ENCODE measurements at regions not wholly inside any gene's neighbourhood (a gene's known extent, or its start where the extent isn't known, plus 50 kb on each side); places are given as distances from the start of the nearest gene placed in this dataset.
A peak's percentile ranks its signal among the peaks of the same experiment; 100 is the strongest.
"Not testable (repeated sequence)": the region's sequence is repeated elsewhere in the genome, so short reads cannot be mapped to it uniquely, and the experiment has no call there.

DNA sequence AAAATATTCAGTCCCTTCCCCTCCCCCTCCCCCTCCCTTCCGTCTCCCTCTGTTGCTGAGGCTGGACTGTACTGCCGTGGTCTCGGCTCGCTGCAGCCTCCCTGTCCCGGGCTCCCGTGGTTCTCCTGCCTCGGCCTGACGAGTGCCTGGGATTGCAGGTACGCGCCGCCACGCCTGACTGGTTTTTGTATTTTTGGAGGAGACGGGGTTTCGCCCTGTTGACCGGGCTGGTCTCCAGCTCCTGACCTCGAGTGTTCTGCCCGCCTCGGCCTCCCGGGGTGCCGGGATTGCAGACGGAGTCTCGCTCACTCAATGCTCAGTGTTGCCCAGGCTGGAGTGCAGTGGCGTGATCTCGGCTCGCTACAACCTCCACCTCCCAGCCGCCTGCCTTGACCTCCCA is 135.5 kb upstream of the PROKR2 start:
- DNase-seq = not testable (repeated sequence)

DNA sequence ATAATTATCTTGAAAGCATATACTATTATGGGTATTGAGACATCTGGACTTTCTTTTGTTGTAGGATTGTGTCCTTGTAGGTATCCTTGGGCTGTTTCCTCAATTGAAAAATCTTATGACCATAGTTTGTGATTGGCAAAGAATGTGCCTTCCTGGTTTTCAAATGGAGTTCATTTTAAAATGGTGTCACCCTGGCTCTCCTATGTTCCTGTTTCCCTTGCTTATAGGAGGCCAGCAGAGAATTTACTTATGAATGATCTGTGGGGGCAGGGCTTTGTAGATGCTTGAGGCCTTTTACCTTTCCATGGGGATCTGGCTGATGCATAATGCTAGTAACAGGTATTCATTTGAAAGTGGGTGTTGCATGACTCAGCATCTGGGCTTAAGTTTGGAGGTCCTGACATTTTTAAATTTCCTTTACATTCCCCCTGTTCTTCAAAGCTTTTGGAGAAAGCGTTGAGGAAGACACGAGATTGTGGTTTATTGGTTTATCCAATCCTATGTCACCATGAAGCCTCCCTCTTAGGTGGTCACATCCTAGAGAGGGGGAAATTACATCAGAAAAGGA is 135.0 kb upstream of the PROKR2 start:
- DNase-seq = no peak

DNA sequence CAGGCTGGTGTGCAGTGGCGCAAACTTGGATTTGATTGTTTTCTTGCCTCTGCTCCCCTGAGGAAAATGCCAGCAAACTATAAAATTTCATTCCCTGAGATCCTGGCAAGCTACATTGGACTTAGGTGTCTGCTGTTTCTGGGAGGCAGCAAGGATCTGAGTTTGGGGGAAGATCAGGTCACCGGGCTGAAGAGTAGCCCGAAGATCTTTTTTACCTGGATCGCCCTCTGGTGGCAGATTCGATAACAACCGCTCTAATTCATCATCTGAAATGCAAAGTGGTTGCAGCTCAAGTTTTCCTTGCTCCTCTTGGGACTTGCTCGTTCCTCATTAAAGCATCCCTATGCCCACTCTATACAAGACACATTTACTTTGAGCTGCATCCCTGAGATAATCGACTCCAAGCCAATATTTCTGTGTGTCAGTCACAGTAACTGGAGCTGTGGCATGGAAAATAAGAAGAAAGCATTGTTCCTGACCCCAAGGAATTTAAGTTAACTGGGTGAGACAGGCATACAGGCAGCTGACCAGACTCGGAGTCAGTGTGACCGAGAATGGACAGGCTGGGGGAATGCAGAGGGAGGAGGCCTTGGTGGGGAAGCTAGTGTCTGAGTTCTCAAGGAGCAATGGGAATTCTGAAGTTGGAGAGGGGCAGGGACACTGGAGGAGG is 131.8 kb upstream of the PROKR2 start:
- peak; percentile 3 for DNase-seq

DNA sequence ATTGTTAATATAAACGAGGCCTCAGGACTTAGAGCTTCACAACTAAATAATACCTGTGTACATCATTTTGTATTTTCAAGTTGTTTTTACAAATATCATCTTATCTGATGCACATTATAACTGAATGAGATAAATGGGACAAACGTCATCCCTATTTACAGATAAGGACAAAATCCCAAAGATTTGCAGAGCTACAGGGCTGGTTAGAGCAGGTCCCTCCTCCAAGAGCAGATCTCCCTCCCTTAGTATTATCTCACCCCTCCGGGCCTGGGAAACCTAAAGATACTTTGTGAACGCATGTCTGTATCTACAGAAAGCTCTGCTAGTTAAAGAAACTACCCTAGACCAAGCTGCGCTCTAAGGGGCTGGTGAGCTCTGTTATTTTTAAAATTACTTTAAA is 130.4 kb upstream of the PROKR2 start:
- no peak for DNase-seq

DNA sequence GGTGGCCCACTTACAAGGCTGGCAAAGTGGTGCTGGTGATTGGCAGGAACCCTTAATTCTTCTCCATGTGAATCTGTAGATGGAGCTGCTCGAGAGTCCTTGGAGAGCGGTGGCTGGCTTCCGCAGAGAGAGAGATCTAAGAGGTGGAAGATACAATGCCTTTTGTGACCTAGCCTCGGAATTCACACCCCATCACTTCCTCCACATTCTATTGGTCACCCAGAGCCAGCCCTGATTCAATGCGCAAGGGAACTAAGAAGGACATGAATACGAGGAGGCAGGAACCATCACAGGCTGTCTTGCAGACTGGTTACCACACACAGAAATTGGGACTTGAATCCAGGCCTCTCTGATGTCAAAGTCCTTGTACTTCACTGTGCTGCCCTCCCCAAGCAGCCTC is 128.9 kb upstream of the PROKR2 start:
- DNase-seq = no peak

DNA sequence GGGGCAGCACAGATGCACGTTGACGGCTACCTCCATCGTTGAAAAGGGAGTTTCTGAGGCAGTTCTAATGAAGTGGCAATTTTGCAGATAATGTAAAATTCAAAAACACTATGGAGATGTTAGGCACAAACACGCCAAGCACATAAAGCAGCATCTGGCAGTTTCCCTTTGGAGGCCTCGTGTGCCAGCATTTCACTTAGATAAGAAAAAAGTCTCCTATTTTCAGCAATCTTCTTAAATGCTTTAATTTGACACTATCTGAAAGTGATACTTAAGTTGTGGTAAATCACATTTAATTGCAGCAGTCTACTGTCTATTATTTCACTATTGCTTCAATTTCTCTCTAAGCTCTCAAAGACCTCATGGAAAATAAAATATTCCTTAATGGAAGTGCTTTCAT is 125.3 kb upstream of the PROKR2 start:
- DNase-seq = no peak

DNA sequence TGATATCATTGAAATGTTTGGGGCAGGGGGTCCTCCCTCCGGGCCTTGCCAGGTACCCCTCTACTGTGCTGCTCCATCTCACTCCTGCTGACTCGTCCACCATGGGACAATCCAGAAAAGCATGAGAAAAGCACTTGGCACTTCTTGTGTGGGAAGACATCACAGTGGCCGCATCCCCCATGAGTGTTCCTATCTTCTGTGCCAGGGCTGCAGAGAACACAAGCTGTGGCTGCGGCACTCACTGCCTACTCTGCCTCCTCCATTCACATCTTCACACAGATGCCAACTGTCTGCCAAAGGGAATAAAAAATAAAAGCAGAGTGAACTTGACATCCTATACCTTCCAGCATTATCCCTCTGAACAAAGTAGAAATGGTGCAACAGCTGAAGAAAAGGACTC is 117.4 kb upstream of the PROKR2 start:
- no peak for DNase-seq

DNA sequence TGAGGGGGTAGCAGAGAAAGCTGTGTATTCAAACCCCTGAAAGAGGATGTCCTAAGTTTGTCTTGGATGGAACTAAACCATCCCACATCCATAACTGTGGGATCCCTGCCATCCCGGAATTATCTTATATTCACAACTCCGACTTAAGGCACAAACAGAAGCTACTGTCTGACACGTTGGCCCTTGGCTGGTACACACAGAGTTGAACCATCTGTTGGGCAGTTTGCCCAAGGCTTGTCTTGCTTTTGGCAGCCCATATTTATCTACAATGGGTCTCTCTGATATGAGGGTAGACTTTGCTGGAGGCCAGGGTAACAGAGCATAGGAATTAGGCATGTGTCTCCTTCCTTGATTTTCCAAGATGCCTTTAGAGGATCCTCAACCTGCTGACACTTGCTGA is 116.6 kb upstream of the PROKR2 start:
- no peak for DNase-seq

DNA sequence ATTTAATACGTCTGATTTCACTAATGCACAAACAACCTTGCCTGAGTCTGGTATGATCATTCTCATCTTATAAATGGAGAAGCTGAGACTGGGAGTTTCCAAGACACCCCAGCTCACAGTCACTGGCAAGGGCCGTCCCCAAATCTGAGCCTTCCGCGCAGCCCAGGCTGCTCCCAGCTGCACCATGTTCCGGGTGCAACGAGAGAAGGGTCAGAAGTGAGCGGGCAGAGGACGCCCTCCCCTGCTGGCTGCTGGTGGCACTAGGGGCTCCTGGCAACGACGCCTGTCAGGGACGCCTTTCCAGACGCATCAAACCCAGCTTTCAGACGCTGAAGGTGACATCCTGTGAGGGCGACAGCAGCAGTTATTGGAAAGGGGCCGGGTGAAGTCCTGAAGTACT is 115.3 kb upstream of the PROKR2 start:
- DNase-seq = no peak

DNA sequence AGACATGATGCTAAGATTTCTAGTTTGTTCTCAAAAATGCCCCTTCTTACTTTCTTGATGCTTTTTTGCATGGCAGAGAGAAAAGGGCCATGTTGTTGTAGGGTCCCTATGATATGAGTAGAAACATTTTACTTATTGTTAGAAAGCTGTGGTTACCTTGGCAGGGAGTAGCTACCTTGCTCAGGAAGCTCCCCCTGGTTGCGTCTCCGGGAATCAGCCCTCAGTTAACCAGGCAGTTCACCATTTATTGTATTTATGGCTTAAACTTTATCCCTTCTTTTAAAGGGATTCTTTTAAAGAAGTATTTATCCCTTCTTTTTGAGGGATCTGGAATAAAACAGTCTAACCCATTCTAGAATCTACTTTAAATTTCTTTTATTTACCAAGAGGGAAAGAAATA is 113.9 kb upstream of the PROKR2 start:
- no peak for DNase-seq

DNA sequence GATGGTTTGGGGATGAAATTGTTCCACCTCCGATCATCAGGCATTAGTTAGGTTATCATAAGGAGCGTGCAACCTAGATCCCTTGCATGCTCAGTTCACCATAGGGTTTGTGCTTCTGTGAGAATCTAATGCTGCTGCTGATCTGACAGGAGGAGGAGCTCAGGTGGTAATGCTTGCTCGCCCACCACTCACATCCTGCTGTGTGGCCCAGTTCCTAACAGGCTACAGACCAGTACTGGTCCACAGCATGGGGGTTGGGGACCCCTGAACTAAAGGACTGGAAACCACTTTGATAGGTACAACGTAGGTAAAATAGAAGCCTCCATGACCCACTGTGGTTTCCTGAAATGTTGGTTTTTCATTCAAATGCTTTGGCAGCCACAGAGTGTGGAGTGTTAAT is 109.3 kb upstream of the PROKR2 start:
- no peak for DNase-seq

DNA sequence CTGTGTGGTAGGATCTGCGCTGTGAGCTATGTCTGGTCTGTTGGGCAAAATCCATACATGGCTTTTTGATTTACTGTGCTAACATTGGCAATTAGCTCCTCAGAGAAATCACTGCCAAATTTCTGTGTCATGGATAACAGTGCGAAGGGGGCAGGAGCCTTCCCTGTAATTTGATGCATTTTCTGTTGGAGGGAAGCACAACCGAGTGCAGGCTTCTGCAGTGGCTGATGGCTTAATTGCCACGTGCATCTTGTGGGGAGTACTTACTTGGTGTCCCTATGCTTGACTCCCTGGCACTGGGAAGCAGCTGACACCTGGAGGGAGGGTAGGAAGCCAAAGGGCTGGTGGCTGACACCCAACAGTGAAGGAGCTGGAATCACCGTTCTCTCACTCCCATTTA is 99.3 kb upstream of the PROKR2 start:
- DNase-seq = no peak

DNA sequence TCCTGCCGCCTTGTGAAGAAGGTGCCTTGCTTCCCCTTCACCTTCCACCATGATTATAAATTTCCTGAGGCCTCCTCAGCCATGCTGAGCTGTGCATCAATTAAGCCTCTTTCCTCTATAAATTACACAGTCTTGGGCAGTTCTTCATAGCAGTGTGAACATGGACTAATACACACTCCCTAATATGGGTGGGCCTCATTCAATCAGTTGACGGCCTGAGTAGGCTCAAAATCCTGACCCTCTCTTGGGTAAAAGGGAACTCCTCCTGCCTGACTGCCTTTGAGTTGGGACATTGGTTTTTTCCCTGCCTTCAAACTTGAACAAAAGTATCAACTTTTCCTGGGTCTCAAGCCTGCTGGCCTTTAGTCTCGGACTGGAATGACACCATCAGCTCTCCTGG is 96.6 kb upstream of the PROKR2 start:
- DNase-seq = no peak

DNA sequence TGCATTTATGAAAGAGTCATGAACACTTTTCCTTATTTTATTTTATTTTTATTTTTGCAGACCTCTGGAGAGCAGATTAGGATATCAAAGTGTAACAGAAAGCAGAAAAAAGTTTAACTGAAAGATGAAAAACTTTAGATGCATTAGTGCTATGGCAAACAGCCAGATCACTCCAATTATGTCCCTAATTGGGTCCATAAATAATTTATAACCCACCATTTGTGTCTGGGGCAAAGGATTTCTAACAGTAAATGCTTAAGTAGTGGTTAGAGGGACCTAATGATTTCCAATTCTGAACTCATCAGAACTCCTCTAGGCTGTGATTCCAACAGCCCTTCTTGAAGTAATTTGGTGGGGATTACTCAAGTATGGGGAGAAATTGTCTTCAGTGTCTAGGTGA is 93.7 kb upstream of the PROKR2 start:
- DNase-seq = no peak

DNA sequence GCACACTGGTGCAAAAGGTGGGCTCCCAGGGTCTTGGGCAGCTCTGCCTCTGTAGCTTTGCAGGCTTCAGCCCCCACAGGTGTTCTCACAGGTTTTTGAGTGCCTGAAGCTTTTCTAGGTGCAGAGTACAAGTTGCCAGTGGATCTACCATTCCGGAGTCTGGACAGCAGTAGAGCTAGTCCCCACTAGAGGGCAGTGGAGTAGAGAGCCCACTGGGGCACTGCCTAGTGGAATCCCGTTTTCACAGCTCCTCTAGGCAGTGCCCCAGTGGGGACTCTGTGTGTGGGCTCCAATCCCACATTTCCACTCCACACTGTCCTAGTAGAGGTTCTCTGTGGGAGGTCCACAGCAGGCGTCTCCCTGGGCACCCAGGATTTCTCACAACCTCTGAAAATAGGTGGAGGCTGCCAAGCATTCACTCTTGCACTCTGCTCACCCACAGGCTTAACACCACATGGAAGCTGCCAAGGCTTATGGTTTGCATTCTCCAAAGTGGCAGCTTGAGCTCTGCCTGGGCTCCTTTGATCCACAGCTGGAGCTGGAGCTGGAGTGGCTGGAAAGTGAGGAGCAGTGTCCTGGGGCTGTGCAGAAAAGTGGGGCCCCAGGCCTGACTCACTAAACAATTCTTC is 86.3 kb upstream of the PROKR2 start:
- DNase-seq = peak; percentile 22

DNA sequence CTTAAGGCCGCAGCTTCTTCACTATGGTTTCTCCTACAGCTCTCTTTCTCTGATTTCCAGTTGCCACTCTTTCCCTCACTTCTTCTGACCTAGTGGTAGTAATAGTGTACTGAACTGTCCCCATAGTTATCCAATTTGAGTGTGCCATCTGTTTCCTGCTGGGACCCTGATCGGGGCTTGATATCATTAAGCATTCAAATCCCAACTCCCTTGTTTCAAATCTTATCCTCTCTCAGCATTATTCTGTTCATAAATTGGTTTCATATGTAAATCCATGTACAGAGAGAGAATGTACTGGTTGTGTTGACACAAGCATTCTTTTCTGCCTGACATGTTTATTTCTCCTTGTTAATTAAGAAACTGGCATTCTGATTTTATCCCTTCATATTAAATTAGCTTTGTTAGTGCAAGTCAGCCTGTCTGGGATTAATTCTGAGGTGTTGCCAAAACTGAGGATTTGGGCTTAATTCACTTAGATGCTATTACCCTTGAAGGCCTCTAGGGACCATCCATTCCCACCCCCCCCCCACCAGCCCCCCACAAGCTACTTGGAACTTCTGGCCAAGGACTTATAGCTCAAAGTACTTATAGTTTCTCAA is 84.6 kb upstream of the PROKR2 start:
- DNase-seq = no peak

DNA sequence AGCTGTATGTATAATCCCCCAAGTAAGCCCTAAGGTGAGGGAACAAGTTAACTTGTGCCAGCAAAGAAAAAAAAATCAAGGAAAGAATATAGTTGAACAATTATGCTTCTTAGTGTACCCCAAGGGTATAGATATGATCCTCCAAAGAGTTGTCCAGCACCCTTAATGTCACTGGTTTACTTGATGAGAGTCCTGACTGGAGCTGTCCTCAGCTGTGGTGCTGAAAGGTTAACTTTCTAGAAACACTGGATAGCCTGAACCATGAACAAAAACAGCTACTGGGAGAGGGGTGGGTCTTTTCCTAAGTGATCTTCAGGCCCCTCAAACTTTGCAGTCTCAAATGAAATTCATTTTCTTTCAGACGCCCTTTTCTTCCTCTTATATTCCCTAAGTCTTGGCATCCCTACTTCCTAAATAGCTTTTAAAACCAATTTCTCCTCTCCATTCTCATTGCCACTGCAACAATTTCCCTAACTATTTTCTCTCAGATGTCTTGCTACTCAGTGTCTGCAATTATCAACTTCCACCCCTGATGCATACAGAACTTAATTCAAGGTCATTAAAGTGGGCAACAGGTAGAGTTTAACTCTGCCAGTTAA is 83.5 kb upstream of the PROKR2 start:
- no peak for DNase-seq

DNA sequence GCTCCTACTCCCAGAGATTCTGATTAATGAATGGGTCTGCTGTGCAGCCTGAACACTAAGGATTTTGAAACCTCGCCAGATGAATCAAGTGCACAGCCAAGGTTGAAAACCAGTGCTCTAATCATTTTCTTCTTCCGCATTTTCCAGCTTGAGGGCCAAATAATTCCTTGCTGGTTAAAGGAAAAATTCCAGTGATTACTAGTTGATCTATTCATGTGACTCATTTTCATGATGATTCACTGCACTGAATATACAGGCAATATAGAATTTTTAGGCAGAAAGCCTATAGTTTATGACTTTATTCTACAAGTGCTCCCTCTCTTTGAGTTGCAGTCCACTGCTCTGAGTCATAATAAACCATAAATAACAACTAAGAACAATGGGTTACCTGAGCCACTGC is 80.6 kb upstream of the PROKR2 start:
- no peak for DNase-seq

DNA sequence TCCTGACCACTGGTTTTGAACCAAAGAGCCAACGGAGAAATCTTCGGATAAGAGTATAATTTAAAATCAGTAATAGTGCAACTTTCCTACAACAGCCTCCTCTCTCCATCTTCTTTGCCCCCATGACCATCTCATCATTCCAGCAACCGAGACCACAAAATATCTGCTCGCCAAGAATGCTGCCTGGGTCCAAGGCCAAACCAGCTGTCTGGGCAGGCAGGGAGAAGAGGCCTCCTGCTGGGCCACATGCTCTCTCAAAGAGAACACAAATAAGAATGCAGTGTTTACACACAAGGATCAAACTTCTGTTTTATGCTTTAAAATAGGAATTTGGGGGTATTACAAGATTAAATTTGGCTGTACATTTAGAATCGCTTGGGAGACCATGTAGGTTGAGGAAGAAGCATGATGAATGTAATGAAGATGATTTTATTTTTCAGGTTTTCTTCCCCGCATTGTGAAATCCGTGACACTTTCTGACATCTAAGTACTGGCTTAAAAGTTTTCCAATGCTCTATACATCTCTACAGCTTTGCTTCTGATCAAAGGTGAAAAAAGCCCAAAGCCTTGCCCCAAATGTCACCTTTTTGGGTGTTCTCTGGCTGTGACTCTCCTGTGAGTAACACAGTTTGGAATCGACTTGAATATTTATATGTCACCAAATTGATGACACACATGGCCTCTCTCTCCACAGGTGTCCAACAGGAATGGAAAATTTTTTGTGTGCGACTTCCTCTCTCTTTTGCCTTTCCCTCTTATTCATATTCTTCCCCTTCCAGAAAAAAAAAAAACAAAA is 79.4 kb upstream of the PROKR2 start:
- no peak for DNase-seq

DNA sequence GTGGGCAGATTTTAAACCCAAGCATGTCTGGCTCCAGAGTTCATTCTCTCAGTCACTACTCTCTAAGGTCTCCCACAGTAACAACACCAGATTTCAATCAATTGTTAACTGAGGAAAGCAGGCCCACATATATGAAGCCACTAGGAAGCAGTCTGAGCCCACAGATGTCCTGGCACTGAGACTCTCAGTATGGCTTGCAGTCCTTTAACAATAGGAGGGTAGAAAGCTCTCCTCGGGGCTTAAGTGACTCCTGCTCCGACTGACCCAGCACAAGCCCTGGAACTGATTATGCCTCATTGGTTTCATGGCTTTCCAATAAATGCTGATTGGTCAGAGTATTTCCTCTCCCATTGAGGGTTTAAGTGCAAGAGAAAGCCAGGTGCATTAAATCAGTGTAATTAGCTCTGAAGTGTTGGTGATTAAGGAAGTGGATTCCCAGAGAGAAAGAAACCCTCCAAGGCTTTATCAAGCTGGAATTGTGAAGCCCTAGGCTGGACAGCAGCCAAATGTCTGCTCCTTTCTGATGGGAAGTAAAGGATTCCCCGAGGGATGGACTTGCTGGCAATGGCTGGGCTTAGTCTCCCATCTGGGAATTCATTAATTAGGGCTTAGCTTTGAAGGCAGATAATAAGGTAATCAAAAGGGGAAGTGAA is 76.6 kb upstream of the PROKR2 start:
- DNase-seq = no peak

DNA sequence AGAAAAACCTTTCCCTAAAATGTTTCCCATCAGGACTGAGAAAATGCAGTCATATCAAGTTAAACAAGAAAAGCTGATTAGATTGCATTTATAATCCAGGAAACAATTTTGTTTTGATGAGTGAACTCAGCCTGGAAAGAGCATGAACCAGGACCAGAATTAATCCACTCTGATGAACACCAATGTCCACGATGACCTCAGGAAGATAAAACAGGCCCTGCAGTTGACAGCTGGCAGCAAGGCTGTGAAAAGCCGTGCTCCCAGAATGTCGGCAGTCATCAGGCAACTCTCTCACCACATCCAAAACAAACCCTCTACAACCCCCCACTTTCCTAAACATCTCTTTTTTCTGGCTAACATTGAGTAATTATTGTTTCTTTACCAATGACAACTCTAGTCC is 74.0 kb upstream of the PROKR2 start:
- DNase-seq = no peak

DNA sequence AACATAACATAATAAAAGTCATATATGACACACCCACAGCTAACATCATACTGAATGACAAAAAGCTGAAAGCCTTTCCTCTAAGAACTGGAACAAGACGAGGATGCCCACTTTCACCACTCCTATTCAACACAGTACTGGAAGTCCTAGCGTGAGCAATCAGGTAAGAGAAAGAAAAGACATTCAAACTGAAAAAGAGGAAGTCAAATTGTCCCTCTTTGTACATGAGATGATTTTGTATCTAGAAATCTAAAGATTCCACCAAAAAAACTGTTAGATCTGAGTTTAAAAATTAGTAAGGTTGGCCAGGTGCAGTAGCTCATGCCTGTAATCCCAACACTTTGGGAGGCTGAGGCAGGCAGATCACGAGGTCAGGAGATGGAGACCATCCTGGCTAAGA is 70.1 kb upstream of the PROKR2 start:
- DNase-seq = not testable (repeated sequence)

DNA sequence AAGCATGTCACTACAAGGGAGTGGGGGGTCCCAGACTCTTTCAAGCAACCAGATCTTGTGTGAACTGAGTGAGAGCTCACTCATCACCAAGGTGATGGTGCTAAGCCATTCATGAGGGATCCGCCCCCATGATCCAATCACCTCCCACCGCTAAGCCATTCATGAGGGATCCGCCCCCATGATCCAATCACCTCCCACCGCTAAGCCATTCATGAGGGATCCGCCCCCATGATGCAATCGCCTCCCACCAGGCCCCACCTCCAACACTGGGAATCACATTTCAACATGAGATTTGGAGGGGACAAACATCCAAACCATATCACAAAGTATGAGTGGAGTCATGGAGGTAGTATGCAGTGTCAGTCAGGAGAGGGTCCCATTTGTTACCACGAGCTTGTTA is 64.8 kb upstream of the PROKR2 start:
- not testable (repeated sequence) for DNase-seq

All from NK-92 treated with Interleukin-12 subunit alpha and Interleukin-12 subunit beta, amount 100 ng/mL, for 24 hours (cell line).